Endothelial cell of umbilical vein (primary cell): ENCODE measurements at regions not wholly inside any gene's neighbourhood (a gene's known extent, or its start where the extent isn't known, plus 50 kb on each side); places are given as distances from the start of the nearest gene placed in this dataset.

Experiments used
- CTCF ChIP-seq, 2 donors: IDR thresholded peaks; 1 replicate in 1 of 2; 2 replicates in 1 of 2; pipeline ENCODE4 v1.5.1; 2011; ENCODE audit warnings: low read length in 2 of 2, mild to moderate bottlenecking in 2 of 2, moderate library complexity in 2 of 2, control low read depth in 1 of 2, inconsistent platforms in 1 of 2, low read depth in 1 of 2; ENCODE audit not compliant: insufficient read depth in 1 of 2; ENCODE audit errors: extremely low read depth in 1 of 2
- EZH2 ChIP-seq: IDR thresholded peaks from 2 replicates; pipeline ENCODE4 v1.6.1; 2012; ENCODE audit warnings: borderline replicate concordance, low read depth, mild to moderate bottlenecking, moderate library complexity, low read length, inconsistent platforms; ENCODE audit not compliant: severe bottlenecking
- FOS ChIP-seq: IDR thresholded peaks from 2 replicates; pipeline ENCODE4 v1.6.1; 2011; ENCODE audit warnings: mild to moderate bottlenecking, low read length, moderate library complexity, borderline replicate concordance; ENCODE audit not compliant: insufficient read depth
- JUN ChIP-seq: IDR thresholded peaks from 2 replicates; pipeline ENCODE4 v1.6.1; 2011; ENCODE audit warnings: borderline replicate concordance, low read depth; ENCODE audit not compliant: insufficient read length, insufficient read depth
- MYC ChIP-seq: IDR thresholded peaks from one replicate; pipeline ENCODE4 v1.6.1; 2011; ENCODE audit warnings: mild to moderate bottlenecking, low read depth, low read length
- POLR2A ChIP-seq: IDR thresholded peaks from 2 replicates; pipeline ENCODE4 v1.6.1; 2012; ENCODE audit warnings: low read depth, mild to moderate bottlenecking, control low read depth, low read length
- POLR2AphosphoS5 ChIP-seq: IDR thresholded peaks from 2 replicates; pipeline ENCODE4 v1.6.1; 2012; ENCODE audit warnings: low read depth, mild to moderate bottlenecking, control low read depth, low read length, moderate library complexity; ENCODE audit not compliant: insufficient read depth

DNA sequence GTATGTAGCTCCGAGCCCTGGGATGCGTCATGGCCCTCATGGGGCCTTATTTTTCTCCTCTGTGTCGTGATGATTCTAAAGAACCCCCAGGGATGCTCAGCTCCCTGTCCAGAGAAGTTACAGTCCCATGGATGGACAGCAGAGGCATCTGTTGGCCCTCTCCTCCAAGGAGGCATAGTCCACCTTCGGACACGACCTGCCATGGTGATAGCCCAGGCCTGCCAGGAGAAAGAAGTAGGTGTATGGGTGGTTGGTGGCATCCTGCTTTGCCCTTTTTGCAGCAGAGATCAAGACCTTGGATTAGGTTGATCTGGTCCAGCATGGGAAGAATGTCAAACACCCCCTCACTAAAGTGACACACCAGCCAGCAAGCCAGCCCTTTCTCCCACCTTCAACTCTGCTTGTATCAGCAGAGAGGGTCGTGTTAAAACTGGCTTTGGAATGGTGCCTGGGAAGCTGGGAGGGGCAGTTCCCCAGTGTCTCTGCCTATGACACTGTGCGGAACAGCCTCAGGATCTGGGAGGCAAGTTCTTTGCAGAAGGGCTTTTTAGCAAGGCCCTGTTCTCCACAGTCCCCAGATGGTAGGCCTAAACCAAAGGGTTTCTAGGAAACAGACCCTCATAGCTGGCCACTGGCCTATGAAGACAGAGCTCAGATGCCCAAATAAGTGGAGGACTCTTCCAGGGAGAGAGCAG is 259.9 kb upstream of the RPL38 start:
- TF ChIP-seq CTCF (IDR thresholded peaks at IDR 0.05; ENCODE audit: extremely low read depth in 1 of 2, insufficient read depth in 1 of 2, low read depth in 1 of 2, low read length in 2 of 2) (no peak), MYC (no peak), POLR2A (no peak), POLR2AphosphoS5 (no peak), JUN (no peak), EZH2 (no peak), FOS (no peak)
